ELR (cell line): ENCODE measurements at regions not wholly inside any gene's neighbourhood (a gene's known extent, or its start where the extent isn't known, plus 50 kb on each side); places are given as distances from the start of the nearest gene placed in this dataset.
"Not testable (repeated sequence)": the region's sequence is repeated elsewhere in the genome, so short reads cannot be mapped to it uniquely, and the experiment has no call there.

Experiments
- DNase-seq: peaks from one replicate; pipeline ENCODE4 v3.0.0-alpha.2; 2015; ENCODE audit warnings: low read depth

DNA sequence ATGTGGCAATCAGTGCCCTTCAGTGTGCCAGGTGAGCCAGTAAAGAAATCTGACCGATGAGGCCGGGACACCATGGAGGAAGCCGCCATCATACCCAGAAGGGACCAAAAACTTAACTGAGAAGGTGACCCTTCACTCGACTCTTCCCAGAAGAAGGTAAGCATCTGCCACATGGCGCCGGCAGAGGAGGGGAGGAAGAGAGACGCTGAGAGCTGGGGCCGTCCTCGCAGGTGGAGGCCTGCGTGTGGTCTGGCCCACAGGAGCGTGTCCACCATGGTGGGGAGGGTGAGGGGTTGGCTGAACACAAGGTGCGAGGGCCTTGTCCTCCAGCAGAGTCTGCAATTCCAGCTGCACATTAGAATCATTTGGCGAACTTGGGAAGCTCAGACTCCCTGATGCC, 513.1 kb upstream of the RAB6C start:
- DNase-seq = no peak

DNA sequence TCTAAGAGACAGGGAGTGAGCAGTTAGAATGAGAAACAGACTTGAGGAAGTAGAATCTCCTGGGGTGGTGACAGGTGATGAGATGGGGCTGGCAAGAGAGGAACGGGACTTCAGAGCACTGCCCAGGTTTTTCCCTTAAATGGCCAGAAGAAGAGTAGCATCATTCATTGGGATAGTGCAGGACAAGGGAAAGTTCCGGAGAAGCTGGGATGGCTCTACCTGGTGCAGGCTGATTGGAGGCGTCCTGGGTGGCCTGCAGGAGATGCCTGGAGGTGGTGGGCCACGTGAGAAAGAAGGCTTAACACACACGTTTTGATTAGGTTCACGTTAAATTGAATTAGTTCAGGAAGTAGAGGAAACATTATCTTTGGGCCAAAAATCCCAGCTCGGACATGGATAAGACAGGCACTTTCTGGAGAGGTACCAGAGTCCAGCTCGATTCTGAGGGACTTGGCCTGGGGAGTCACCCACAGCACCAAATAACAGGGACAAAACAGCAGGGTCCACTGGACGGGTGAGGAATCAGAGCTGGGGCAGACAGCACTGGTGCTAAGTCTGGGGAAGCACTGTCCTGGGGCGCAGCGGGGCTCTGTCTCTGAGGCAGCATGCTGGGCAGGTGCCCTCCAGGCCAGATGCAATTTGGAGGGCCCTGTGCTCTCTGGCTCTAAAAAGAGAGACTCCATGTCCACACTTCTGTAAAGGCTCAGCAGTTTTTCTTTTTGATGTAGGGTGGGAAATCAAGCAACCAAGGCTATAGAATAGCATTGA, 512.3 kb upstream of the RAB6C start:
- DNase-seq = no peak

DNA sequence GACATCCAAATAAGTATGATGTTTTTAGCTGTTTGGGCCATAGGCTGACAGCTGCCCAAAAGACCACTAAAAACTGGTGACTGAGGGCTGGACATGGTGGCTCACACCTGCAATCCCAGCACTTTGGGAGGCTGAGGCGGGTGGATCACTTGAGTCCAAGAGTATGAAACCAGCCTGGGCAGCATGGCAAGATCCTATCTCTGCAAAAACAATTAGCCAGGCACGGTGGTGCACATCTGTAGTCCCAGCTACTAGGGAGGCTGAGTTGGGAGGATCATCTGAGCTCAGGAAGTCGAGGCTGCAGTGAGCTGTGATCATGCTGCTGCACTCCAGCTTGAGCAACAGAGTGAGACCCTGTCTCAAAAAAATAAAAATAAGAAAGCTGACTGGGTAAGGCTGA, 511.5 kb upstream of the RAB6C start:
- DNase-seq = no peak

DNA sequence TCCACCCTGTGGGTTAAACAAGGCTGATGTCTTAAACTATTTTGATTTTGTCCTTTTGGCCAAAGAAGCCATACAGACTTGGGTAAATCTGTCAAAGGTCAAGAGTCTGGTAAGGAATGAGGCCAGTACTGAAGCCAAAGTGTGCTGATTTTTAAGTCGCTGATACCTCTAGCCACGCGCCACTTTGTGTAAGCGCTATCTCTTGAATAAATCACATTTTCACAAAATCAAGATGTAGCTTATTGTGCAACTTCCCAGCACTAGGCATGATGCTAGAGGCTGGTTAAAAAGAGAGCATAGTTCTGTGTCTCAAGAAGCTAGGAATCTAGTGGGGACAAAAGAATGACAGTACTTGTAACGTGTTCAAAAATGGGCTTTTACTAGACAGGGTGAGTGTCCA, 510.6 kb upstream of the RAB6C start:
- DNase-seq = no peak

DNA sequence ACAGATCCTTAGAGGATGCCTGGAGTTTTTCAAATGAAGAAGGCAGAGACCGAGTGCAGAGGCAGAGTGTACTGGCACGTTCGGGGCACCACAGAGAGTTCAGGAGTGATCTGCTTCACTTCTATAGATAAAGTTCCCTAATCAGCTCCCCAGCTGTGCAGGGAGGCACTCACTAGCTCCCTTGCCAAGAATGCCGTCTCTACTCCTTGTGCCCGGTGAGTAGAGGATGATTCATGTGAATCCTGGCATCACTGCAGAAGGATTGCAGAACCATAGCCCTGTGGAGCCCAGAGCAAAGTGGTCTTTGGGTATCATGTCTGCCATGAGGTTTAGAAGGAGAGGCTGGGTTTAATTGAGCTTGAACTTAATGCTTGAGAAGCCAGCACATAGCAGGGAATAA, 510.1 kb upstream of the RAB6C start:
- DNase-seq = no peak

DNA sequence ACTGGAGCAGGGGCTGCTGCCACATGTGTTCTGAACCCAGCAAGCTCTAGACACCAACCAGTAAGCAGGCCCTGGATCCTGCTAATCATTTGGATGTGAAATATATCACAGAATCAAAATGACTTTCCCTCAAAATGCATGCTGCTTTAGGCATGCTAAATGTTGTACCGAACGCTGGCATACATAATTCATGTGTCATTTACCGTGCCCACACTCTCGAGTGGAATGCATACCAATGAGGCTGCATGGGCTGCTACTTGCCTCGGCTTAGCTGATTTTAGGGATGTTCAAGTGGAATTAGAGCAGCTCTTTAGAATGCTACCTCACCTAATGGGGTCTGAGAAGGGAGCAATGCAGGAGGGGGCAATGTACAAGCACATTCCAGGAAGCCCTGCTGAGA, 509.6 kb upstream of the RAB6C start:
- no peak for DNase-seq

DNA sequence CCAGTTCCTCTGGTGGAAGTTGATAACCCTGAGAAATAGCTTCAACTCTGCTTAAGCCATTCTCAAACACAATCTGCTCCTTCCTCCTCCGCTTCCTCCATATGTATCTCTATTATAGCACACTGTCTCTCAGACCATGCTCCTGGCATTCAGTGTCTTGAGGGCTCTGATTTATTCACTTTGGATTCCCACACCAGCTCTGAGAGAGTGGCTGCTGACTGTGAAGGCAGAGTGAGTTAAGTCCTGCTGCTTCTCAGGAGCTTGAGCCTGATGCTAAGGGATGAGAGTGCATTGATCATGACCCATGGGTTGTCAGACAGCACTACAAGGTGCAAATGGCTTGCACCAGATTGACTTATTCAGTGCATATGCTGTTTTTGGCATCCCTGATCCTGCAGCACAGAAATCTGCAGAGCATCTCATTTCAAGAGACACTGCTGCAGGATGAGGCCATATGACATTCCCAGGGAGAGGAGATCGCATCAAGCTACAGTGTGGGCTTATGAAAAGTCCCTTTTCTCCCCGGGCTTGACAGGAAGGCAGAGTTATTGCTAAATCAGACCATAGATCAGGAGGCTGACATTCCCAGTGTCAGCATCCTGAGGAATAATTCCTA, 500.5 kb upstream of the RAB6C start:
- DNase-seq = no peak

DNA sequence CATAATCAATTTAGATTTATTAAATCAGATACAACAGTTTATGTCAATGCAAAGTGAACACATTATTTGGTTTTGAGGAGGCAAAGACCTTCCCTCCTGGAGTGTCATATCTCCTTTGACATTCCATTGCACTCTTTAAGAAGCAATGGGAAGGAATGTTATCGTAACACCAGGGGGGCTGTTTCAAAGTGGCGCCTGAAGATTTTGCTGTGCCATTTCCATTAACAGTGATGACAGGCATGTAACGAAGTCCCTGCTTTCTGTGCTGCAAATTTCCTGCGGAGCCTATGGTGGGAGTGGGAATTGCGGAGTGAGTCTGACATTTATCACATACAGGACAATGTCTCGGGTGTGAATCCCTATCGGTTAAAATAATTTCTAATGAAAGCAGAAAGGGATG, 499.6 kb upstream of the RAB6C start:
- DNase-seq = no peak

DNA sequence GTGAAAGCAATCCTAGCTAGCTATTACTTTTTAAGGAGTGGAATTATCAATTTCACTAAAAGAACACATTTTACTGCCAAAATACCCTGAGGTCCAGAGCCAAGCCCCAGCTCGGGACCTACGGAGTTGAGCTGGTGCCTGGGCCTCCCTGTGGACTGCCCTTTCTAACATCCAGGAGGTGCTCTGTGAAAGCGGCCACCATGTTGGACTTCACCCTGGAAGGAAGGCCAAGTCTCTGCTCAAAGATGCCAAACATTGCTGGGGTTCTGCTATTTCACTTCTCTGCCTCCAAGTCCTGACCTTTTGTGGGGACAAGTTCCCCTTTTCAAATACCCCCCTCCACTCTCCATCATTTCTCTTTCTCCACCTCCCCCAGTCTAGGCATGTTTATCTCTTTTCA, 498.7 kb upstream of the RAB6C start:
- DNase-seq = no peak

DNA sequence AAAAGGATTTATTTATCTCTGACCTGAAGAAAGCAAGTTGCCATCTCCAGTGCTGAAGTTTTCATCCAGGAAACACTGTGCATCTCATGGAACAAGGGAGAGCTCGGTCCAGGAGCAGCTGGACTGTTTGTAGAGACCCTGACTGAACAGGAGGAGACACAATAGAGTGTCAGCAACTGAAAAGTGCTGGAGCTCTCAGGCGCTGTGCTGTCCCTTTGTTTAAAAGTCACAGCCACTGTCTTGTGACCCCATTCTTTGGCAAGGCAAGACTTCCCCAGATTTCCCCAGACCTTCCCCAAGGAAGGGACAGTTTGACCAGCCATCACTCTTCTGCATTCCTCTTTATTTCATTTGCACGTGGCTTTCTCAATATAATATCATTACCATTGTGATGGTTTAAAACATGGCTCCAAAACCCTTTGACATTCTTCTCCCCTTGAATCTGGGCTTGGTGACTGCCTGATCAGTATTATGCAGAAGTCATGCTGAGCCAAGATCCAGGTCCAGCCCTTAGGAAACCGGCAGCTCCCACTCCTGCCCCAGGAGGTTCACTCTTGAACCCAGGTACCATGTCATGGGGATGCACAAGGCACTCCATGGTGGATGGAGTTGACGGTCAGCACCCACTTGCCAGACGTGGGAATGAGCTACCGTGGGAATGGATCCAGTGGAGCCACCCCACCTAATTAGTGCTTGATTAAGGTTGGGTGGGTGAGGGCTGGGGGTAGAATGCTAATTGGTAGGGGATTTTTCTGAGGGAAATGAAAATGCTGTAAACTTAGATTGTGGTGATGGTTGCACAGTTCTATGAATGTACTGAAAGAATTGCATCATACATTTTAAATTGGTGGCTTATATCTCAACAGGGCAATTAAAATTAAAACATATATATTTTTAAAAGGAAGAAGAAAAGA, 497.9 kb upstream of the RAB6C start:
- no peak for DNase-seq

DNA sequence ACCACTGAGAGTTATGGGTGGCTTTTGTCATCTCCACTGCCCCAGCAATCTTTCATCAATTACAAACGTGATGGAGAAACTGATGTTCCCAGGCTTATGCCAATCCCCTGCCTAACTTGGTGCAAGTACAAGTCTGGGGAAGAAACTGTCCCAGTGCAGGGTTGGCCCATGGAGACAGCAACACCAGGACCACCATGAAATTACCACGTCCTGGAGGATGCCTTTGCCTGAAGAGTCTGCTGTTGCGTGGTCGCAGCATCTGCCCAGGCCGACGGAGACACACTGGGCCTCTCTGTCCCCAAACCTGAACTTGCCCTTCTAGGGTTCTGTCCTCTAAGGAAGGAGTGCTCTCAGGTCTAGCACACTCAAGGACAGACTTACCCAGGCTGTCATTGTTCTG, 496.8 kb upstream of the RAB6C start:
- no peak for DNase-seq

DNA sequence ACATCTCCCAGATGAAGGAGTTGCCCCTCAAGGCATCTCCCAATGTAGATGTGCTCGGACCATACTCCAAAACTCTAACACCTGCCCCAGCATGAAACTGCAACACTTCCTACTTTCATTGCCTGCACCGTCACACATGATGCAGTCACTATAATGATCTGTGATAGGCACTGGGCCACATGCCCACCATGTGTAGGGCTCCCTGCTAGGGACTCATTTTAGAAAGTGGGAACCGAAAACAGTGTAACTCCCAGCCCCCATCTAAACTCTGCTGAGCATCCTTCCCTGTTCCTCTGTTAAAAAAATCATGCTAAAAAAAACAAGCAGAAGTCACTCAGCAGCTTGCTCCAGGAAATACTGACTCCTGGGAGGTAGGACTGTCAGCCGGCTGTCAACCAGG, 496.1 kb upstream of the RAB6C start:
- no peak for DNase-seq

DNA sequence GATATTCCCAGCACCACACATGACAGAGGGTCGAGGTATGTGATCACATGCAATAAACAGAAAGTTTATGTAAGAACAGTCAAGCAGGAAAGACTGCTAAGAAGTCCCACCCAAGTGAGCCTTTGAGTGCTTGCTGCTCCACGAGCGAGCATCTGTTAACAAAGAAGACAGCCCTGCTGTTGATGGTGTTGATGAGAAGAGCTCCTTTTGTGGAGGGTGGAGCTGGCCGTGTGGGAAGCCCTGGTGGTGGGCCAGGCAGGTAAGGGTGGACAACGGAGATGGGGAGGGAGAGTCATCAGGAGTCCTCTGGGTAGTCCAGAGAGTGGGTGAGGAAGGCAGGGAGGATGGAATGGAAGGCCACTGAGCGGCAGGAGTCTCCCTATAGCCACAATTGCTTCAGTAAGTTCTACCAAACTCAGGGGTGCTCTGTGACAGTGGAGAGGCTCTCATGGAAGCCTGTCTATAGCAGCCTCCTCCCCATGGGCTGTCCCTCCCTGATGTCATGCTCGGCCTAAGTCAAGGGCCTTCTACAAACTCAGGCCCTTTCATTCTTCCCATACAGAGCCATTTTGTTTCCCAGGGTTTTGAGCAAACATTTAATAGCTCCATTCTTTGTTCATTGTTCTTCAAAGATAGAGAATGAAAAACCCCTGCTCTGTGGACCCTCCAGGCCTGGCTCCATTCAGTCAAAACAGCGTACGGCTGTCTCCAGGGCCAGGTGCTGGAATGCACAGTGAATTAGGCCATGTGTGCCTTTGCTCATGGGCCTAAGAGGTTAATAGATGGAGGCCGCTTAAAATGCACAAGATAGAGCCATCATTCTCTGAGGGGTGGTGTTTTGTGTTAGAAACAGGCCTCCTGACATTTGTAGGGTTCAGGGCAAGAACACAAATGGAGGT, 494.2 kb upstream of the RAB6C start:
- DNase-seq = no peak

DNA sequence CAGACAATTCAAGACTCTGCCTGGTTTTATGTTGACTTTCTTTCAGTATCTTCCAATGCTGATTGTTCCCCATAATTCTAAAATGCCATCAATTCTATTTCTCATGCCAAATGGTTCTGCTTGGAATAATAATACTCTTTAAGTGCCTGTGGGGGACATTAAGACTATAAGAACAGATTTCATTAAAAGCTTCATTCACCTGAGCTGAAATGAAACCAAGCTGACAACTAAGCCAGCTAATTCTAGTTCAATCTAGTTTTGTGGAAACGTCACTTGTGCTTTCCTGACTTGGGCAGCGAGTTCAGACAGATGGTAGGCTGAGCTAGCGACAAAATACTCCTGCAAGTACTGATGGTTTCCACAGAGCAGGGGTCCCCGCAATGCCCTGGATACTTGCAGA, 491.1 kb upstream of the RAB6C start:
- DNase-seq = no peak

DNA sequence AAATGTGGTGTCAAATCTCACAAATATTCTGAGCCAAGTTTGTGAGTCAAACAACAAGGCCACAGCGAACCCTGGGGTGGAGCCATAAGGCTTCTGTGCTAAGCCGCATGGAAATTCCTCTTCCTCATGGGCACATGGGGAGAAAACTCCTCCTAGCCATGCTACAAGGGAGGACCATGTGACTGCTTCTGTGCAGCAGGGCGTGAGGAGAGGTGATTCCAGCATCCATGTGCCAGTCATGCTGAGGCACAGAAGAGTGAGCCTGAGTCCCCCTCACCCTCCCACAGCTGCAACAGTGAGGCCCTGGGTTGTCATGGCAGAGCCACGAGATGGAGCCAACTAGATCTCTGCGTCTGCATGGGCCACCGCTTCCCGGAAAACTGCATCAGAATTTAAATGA, 488.8 kb upstream of the RAB6C start:
- no peak for DNase-seq

DNA sequence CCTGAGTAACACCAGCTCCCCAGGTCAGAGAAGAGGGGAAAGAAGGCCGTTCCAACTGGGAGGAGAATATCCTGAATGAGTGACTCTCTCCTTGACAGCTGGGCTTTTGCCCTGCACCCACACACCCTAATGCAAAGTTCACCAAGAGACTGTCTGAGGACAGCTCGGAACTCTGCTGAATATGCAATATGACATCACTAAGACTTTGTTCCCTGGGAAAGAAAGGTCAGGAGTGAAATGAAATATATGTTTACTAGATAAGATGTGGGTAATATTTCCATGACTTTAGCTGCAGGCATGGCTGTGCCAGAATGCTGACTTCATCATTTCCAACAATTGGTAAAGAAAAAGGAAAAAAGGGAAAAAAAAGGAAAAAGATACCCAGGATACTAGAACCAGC, 488.2 kb upstream of the RAB6C start:
- DNase-seq = no peak

DNA sequence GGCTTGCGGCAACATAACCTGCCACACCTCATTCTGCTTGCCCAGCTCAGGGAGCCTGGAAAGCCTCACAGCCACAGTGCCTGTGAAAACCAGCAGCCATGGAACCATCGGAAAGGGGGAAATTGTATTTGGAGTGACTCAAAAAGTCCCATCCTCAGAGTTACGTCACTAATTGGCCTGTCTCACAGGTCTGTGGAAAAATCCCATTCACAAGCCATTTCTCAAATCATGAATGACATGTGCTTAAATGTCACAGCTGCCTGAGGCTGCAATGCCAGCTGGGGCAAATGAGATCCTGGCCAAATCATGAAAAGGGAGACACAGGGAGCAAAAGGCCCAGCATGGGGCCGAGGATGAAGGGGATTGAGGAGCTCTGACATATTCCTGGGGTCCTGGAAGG, 486.9 kb upstream of the RAB6C start:
- no peak for DNase-seq

DNA sequence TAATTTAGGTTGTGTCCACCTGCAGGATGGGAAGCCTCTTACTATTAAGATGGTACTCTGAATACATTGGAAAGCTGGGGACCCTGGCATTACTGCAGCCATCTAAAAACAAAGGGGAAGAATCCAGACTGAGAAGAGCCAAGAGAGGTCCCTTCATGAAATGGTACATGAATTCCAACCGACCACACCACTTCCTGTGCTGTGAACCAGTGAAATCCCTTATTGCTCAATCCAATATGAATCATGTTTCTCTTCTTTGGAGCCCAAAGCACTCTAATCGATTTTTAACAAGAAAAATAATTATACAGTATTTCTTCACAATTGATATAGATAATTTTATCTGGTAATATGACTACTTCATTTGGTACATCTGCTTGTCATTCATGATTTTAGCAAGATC, 479.7 kb upstream of the RAB6C start:
- DNase-seq = no peak

DNA sequence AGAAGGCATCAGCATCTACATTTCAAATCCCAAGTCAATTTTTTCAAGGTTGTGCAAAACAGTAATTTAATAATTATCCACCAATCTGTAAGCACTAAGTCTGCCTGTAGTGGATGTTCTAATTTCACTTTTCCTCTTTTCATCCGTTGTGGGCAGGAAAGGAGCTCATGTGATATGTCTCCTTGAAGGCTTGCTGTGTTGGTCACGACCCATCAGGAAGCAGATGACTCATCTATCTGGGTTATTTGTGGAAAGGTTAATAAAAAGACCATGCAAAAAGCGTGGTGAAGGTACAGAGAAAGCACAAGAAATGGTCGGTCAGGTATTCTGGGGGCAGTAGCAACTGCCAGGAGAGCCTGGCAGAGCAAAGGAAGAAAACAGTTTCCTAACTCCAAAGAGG, 476.7 kb upstream of the RAB6C start:
- DNase-seq = no peak

DNA sequence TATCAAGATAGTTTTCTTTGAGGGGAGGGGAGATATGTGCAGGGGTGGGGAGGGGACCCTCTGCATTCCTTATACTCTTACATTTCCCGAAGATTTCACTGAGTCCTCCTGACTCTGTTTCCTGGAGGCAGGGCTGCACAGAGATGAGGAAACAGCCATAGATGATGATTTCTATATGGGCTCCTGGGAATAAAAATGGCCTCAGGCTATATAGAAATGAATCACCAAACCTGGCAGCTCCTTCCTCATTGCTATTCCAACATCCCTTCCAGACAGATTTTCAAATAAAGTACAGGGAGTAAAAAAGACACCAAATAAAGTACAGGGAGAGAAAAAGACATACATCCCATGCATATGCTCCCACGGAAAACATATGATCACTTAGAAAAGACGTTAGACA, 474.8 kb upstream of the RAB6C start:
- no peak for DNase-seq

DNA sequence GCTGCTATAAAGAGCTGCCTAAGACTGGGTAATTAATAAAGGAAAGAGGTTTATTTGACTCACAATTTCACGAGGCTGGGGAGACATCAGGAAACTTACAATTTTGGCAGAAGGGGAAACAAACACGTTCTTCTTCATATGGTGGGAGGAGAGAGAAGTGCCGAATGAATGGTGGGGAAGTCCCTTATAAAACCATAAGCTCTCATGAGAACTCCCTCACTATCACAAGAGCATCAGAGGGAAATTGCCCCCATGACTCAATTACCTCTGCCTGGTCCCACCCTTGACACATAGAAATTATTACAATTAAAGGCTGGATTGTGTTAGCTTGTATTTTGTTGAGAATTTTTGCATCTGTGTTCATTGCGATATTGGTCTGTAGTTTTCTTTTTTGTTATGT, 460.5 kb upstream of the RAB6C start:
- no peak for DNase-seq

DNA sequence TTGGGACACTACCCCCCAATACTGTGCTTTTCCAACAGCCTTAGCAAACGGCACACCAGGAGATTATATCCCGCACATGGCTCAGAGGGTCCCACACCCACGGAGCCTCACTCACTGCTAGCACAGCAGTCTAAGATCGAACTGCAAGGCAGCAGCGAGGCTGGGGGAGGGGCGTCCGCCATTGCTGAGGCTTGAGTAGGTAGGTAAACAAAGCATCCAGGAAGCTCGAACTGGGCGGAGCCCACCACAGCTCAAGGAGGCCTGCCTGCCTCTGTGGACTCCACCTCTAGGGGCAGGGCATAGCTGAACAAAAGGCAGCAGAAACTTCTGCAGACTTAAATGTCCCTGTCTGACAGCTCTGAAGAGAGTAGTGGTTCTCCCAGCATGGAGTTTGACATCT, 447.3 kb upstream of the RAB6C start:
- DNase-seq = not testable (repeated sequence)
